ENCODE measurements at regions not wholly inside any gene's neighbourhood (a gene's known extent, or its start where the extent isn't known, plus 50 kb on each side); places are given as distances from the start of the nearest gene placed in this dataset.
"Not testable (repeated sequence)": the region's sequence is repeated elsewhere in the genome, so short reads cannot be mapped to it uniquely, and the experiment has no call there.

DNA sequence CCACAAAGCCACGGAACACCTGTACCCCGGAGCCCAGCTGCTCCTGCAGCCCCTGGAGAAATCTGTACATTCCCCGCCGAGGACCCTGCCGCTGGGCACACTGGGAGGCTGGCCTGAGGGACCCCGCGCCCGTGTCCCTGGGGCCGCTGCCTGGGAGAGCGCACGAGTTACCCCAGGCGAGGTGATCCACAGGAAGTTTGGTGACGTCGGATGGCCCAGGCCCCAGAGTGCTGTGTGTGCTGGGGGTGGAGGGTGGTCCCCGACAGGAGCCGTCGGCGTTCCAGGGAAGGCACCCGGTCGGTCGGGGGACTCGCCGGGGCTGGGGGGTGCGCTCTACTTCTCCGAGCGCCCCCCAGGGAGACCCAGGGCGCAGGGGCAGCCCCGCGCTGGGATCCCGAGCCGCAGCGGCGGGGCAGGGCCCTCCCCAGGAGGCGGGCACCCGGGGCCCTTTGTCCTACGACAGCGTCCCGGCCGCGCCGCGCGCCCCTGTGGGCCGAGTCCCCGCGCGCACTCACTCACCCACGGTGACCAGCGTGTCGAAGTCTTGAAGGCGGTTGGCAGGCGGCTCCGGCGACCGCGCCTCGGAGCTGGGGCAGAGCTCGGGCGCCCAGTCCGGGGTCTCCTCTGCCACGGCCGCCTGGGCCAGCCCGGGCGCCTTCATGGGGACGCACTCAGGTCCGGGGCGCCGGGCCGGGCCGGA lies 129.5 kb upstream of the PRKX start:
- H3K9me3 ChIP-seq; H3K27ac ChIP-seq; DNase-seq; H3K4me1 ChIP-seq; H3K27me3 ChIP-seq; intact Hi-C loops (cut with DNase I; ENCODE audit: low total_unique reads); H3K36me3 ChIP-seq: not testable (repeated sequence)
- H3K4me3 ChIP-seq: peak overlapping the region in 1 of 2 donors; percentile 33

DNA sequence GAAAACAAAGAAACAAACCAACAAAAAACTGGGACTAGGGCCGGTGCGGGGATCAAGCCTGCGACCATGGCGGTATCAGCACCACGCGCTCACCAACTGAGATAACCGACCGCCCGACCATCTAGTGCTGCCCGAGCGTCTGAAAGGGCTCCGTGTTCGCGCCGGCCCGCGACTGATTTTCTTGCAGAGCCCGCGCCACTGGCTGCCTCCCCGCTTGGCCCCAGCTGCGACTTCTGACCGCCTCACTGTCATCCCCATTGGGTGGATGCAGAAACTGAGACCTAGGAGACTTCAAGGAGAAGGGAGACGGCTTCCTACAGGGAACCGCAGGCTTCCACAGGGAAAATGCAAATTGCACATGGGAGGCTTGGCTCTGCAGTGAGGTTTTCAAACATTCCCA lies 125.3 kb upstream of the PRKX start:
- H3K36me3 ChIP-seq; intact Hi-C loops (cut with DNase I; ENCODE audit: low total_unique reads); H3K4me3 ChIP-seq; H3K9me3 ChIP-seq; H3K27ac ChIP-seq; DNase-seq; H3K4me1 ChIP-seq; H3K27me3 ChIP-seq: not testable (repeated sequence)

DNA sequence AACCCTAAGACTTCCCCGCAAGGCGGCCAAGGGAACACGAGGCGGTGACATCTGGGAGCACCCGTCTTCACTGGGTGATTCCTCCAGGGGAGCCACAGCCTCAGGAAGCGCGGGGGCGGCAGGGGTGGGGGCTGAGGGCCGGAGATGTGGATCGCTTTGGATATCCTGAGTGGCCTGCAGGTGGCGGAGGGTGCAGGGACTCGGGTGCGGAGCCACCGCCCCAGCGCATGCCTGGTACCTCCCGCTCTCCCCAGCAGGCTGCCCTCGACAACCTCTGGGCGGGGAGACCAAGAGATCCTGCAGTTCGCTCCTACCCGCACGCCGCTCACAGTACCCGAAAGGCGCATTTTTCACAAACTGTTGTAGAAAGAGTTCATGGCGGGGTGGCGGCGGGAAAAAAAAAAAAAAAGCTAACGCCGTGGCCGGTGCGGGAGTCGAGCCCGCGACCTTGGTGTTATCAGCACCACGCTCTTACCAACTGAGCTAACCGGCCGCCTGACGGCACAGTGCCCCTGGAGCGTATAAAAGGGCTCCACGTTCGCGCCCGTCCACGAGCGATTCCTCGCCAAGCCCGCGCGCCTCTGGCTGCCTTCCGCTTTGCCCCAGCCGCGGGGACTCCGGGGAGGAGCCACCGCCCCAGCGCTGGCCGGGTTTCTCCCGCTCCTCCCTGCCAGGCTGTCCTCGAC lies 124.7 kb upstream of the PRKX start:
- H3K4me3 ChIP-seq; DNase-seq; intact Hi-C loops (cut with DNase I; ENCODE audit: low total_unique reads): not testable (repeated sequence)

DNA sequence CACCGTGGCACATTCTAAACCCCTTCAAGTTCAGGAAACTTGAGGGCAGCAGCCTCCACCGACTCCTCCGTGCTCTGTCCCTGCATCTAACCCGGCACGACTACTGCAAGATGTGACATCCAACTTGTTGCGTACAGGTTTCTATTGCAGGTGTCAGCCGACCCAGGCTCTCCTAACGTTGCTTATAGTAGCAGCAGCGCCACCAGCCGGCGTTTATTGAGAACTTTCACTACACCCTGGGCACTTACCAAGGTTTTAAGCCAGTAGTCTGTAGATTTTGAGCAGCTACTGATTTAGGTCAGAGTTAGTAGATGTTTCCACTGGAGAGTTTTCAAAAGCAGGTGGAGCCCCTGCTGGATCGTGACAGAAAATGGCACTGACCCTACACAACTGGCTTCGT lies 123.8 kb upstream of the PRKX start:
- intact Hi-C loops (cut with DNase I; ENCODE audit: low total_unique reads); DNase-seq; H3K27ac ChIP-seq; H3K9me3 ChIP-seq; H3K36me3 ChIP-seq; H3K4me1 ChIP-seq; H3K4me3 ChIP-seq; H3K27me3 ChIP-seq: not testable (repeated sequence)

More for the DNA sequence above, 124.7 kb upstream of the PRKX start:
- H3K36me3 ChIP-seq, H3K4me1 ChIP-seq, H3K9me3 ChIP-seq, H3K27ac ChIP-seq, H3K27me3 ChIP-seq: not testable (repeated sequence)

DNA sequence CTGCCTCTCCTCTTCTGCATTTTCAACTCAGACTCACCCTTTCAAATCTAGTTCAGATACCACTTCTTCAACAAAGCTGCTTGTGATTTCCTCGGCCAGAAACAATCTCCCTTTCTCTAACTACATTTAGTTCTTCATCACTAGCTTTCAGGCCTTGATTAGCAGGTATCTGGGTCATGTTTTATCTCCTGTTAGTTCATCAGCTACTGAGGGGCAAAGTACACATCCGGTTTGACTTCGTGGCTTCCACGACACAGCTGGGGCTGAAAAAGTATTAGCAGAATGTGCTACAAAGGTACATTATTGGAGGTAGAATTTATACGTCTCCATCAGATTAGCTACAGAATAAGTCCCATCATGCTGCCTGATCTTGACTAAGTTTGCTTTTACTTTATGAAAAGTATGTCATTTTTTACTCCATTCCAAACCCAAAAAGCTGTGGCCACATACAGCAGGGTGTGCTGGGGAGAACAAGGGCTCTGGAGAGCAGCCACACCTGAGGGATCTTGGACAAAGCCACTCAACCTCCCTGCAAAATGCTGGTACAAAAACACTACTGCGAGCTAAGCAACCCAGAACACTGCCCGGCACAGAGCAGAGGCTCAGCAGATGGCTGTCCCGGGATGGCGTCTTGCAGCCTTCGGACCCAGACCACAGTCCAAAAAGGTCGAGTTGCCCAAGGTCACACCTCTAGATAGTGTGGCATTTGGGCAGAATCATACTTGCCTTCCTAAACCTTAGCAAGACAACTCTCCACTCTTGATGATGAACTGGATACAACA lies 120.5 kb upstream of the PRKX start:
- H3K36me3 ChIP-seq; intact Hi-C loops (cut with DNase I; ENCODE audit: low total_unique reads); H3K9me3 ChIP-seq; H3K27ac ChIP-seq; H3K4me3 ChIP-seq; DNase-seq; H3K27me3 ChIP-seq; H3K4me1 ChIP-seq: not testable (repeated sequence)

- intact Hi-C loops (cut with DNase I; ENCODE audit: low total_unique reads); H3K27me3 ChIP-seq; DNase-seq; H3K9me3 ChIP-seq; H3K27ac ChIP-seq; H3K36me3 ChIP-seq; H3K4me3 ChIP-seq; H3K4me1 ChIP-seq: not testable (repeated sequence)
Observed at GRCh38 chrX:3830020-3830419, 116.6 kb upstream of the PRKX start.

DNA sequence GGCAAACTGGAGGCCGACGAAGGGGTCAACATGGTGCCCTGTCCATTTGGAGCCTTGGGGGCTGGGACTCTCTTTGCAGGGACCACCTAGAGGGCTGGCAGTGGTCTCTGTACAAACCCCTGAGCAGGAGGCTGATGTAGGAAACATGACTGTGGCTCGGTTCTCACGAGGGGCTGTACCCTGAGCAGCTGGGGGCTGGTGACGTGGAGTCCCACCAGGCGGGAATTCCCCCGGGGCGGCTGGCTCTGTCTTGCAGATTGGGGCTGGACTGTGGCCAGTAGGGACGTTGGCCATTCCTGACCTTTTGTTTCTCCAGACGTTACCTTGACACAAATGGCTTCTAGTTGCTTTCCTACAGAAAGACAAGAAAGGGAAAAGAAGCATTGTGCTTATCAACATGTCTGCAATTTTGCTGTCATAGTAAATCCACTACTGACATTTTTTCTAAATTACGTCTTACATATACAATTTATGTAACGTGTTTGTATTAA lies 115.6 kb upstream of the PRKX start:
- H3K4me3 ChIP-seq; H3K36me3 ChIP-seq; H3K27me3 ChIP-seq; intact Hi-C loops (cut with DNase I; ENCODE audit: low total_unique reads); H3K27ac ChIP-seq; DNase-seq; H3K4me1 ChIP-seq; H3K9me3 ChIP-seq: not testable (repeated sequence)

GRCh38 chrX:3828378-3829040 lies 115.1 kb upstream of the PRKX start:
- H3K9me3 ChIP-seq; H3K27ac ChIP-seq; H3K4me3 ChIP-seq; intact Hi-C loops (cut with DNase I; ENCODE audit: low total_unique reads); H3K27me3 ChIP-seq; H3K36me3 ChIP-seq; H3K4me1 ChIP-seq; DNase-seq: not testable (repeated sequence)

DNA sequence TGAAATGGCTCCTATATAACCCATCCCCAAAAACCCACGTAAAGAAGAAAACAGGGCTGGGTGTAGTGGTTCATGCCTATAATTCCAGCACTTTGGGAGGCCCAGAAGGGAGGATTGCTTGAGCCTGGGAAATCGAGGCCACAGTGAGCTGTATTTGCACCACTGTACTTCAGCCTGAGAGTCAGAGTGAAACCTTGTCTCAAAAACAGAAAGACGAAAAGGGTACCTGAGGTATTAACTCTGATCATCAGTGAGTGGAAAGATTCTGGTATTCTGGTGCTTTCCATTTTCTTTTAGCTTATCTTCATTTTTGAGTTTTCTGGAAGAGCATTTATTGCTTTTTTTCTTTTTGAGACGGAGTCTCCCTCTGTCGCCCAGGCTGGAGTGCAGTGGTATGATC lies 110.6 kb upstream of the PRKX start:
- intact Hi-C loops (cut with DNase I; ENCODE audit: low total_unique reads); DNase-seq: not testable (repeated sequence)

More for the DNA sequence above, 110.6 kb upstream of the PRKX start:
- H3K4me1 ChIP-seq, H3K36me3 ChIP-seq, H3K4me3 ChIP-seq, H3K27ac ChIP-seq, H3K27me3 ChIP-seq, H3K9me3 ChIP-seq: not testable (repeated sequence)

All from uterus (tissue), 3 donors.